MM.1S (cell line): ENCODE measurements at regions not wholly inside any gene's neighbourhood (a gene's known extent, or its start where the extent isn't known, plus 50 kb on each side); places are given as distances from the start of the nearest gene placed in this dataset.
"Not testable (repeated sequence)": the region's sequence is repeated elsewhere in the genome, so short reads cannot be mapped to it uniquely, and the experiment has no call there.

Experiments
- DNase-seq: peaks from one replicate; pipeline ENCODE4 v3.0.0-alpha.2; 2015
- H2AFZ ChIP-seq: fragments of 300-600 bp; sonication (generic); 2 replicates; pipeline ENCODE4 v1.6.0; 2016; ENCODE audit warnings: antibody characterized with exemption, low read length
- H3F3A ChIP-seq: fragments of 300-600 bp; sonication (generic); 2 replicates; pipeline ENCODE4 v1.6.1; 2016; ENCODE audit warnings: mild to moderate bottlenecking, antibody characterized with exemption, low read length, moderate library complexity, mixed read lengths; ENCODE audit not compliant: insufficient read depth
- H3K27ac ChIP-seq: fragments of 300-600 bp; sonication (generic); 2 replicates; pipeline ENCODE4 v1.5.1; 2016; ENCODE audit warnings: mild to moderate bottlenecking, low read length
- H3K27me3 ChIP-seq: fragments of 300-600 bp; sonication (generic); replicated peaks from 2 replicates; pipeline ENCODE4 v1.6.0; 2016; ENCODE audit warnings: low read length; ENCODE audit not compliant: insufficient read depth
- H3K36me3 ChIP-seq: fragments of 300-600 bp; sonication (generic); replicated peaks from 2 replicates; pipeline ENCODE4 v1.6.1; 2016; ENCODE audit warnings: mild to moderate bottlenecking, low read length, mixed read lengths; ENCODE audit not compliant: insufficient read depth
- H3K4me1 ChIP-seq: fragments of 300-600 bp; sonication (generic); 2 replicates; pipeline ENCODE4 v1.6.1; 2016; ENCODE audit warnings: low read length, mixed read lengths
- H3K4me2 ChIP-seq: fragments of 300-600 bp; sonication (generic); 2 replicates; pipeline ENCODE4 v1.6.0; 2016; ENCODE audit warnings: low read depth, low read length
- H3K4me3 ChIP-seq: fragments of 300-600 bp; sonication (generic); 2 replicates; pipeline ENCODE4 v1.5.1; 2016; ENCODE audit warnings: low read length, mixed read lengths
- H3K79me2 ChIP-seq: fragments of 300-600 bp; sonication (generic); 2 replicates; pipeline ENCODE4 v1.6.1; 2016; ENCODE audit warnings: mixed run types, low read length, mixed read lengths
- H3K9ac ChIP-seq: fragments of 300-600 bp; sonication (generic); 2 replicates; pipeline ENCODE4 v1.6.1; 2016; ENCODE audit warnings: low read length, mixed read lengths
- H3K9me2 ChIP-seq: fragments of 300-600 bp; sonication (generic); replicated peaks from 2 replicates; pipeline ENCODE4 v1.6.1; 2016; ENCODE audit warnings: mild to moderate bottlenecking, low read length, mixed read lengths; ENCODE audit not compliant: insufficient read depth
- H3K9me3 ChIP-seq: fragments of 300-600 bp; sonication (generic); replicated peaks from 2 replicates; pipeline ENCODE4 v1.6.1; 2016; ENCODE audit warnings: mild to moderate bottlenecking, low read length, mixed read lengths; ENCODE audit not compliant: insufficient read depth
- H4K20me1 ChIP-seq: fragments of 300-600 bp; sonication (generic); 2 replicates; pipeline ENCODE4 v1.6.1; 2016; ENCODE audit warnings: mild to moderate bottlenecking, low read length, moderate library complexity, mixed read lengths; ENCODE audit not compliant: insufficient read depth
- EZH2 ChIP-seq: fragments of 300-600 bp; sonication (generic); optimal IDR thresholded peaks from 2 replicates; pipeline ENCODE3; 2017; ENCODE audit warnings: low read depth, mild to moderate bottlenecking, antibody characterized with exemption, low read length, mixed read lengths
- EZH2phosphoT487 ChIP-seq: fragments of 300-600 bp; sonication (generic); IDR thresholded peaks from 2 replicates; pipeline ENCODE4 v1.6.1; 2018; ENCODE audit warnings: antibody characterized with exemption, low read length
- TF ChIP-seq, protein P1 (sequence below): fragments of 300-600 bp; sonication (generic); IDR thresholded peaks from 2 replicates; pipeline ENCODE4 v1.5.1; 2016; ENCODE audit warnings: antibody characterized with exemption, low read length, mixed read lengths

DNA sequence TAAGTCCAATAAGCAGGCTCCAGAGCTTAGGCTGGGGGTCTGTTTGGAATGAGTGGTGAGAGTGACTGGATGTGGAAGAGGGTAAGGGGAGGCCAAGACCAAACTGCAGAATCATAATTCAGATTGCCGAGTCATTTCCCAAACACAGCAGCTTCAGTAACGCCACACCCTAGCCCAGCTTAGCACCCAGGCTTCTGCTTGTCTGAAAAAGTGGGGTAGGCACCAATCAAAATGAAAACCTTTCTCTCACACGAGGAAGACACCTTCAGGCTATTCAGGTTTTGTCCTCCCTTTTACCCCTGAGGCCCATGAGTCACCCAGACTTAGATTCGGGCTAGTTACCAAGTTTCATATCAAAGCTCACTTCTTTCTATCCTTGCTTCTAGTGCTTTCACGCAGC is 306.1 kb downstream of the DAD1 start:
- Histone ChIP-seq H2AFZ (no peak overlapping the region), H3K9ac (no peak overlapping the region), H3K36me3 (no peaks in the 10 kb centered on the region)

DNA sequence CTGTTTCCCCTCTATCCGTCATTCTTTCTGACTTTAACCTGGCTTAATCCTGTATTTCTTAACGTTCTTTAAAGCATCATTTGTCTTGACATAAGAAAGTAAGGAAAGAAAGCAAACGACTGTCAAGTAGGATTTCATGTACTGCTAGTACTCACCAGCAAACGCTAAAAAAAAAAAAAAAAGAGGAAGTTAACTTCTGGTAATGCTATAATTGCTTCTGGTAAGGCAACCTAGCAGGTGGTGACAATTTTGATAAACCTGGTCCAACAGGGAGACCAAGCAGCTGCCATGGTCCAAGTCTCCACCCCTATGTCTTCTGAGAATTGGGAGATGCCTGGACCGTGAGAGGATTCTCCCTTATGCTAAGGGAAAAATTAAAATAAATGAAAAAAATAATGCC is 306.6 kb downstream of the DAD1 start:
- Histone ChIP-seq H3K4me1 (0 out of 2 replicates have a peak, but pooled peaks cover 4% of the 10 kb centered on the region), H3K9me3 (no peaks in the 10 kb centered on the region), H3F3A (no peaks in the 10 kb centered on the region), H2AFZ (no peak overlapping the region), H4K20me1 (no peaks in the 10 kb centered on the region), H3K27me3 (no peaks in the 10 kb centered on the region), H3K4me3 (no peak overlapping the region), H3K27ac (no peak overlapping the region), H3K4me2 (no peak overlapping the region), H3K36me3 (no peaks in the 10 kb centered on the region), H3K79me2 (no peaks in the 10 kb centered on the region), H3K9me2 (no peaks in the 10 kb centered on the region), H3K9ac (no peak overlapping the region)
- TF ChIP-seq EZH2 (no peak), EZH2phosphoT487 (no peak)
- TF ChIP-seq, protein P1, sequence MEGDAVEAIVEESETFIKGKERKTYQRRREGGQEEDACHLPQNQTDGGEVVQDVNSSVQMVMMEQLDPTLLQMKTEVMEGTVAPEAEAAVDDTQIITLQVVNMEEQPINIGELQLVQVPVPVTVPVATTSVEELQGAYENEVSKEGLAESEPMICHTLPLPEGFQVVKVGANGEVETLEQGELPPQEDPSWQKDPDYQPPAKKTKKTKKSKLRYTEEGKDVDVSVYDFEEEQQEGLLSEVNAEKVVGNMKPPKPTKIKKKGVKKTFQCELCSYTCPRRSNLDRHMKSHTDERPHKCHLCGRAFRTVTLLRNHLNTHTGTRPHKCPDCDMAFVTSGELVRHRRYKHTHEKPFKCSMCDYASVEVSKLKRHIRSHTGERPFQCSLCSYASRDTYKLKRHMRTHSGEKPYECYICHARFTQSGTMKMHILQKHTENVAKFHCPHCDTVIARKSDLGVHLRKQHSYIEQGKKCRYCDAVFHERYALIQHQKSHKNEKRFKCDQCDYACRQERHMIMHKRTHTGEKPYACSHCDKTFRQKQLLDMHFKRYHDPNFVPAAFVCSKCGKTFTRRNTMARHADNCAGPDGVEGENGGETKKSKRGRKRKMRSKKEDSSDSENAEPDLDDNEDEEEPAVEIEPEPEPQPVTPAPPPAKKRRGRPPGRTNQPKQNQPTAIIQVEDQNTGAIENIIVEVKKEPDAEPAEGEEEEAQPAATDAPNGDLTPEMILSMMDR, result no peak
- DNase-seq, result no peak

More for the DNA sequence above, 306.1 kb downstream of the DAD1 start:
- Histone ChIP-seq H3K9me3 (no peaks in the 10 kb centered on the region), H3F3A (no peaks in the 10 kb centered on the region), H3K27ac (no peak overlapping the region), H3K9me2 (no peaks in the 10 kb centered on the region), H3K4me1 (0 out of 2 replicates have a peak, but pooled peaks cover 4% of the 10 kb centered on the region), H3K27me3 (no peaks in the 10 kb centered on the region), H4K20me1 (no peaks in the 10 kb centered on the region), H3K4me2 (no peak overlapping the region), H3K4me3 (no peak overlapping the region), H3K79me2 (no peaks in the 10 kb centered on the region)
- TF ChIP-seq EZH2phosphoT487 (no peak), EZH2 (no peak)
- TF ChIP-seq, protein P1, result no peak
- DNase-seq, result no peak

DNA sequence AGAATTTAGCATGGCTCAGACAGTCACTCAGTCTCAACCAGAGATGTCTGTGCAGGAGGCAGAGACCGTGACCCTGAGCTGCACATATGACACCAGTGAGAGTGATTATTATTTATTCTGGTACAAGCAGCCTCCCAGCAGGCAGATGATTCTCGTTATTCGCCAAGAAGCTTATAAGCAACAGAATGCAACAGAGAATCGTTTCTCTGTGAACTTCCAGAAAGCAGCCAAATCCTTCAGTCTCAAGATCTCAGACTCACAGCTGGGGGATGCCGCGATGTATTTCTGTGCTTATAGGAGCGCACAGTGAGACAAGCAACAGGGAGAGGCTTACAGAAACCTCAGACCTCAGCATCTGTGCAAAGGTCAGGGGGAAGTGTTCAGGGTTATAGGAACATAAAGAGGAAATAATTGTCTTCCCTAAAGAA is 307.6 kb downstream of the DAD1 start:
- not testable (repeated sequence) for H3K4me3 ChIP-seq, H4K20me1 ChIP-seq, H3K79me2 ChIP-seq, H3K27me3 ChIP-seq, H3K9me2 ChIP-seq, H3K36me3 ChIP-seq, H3F3A ChIP-seq, H3K27ac ChIP-seq, DNase-seq, H2AFZ ChIP-seq, H3K9ac ChIP-seq, H3K4me2 ChIP-seq, H3K4me1 ChIP-seq, H3K9me3 ChIP-seq

DNA sequence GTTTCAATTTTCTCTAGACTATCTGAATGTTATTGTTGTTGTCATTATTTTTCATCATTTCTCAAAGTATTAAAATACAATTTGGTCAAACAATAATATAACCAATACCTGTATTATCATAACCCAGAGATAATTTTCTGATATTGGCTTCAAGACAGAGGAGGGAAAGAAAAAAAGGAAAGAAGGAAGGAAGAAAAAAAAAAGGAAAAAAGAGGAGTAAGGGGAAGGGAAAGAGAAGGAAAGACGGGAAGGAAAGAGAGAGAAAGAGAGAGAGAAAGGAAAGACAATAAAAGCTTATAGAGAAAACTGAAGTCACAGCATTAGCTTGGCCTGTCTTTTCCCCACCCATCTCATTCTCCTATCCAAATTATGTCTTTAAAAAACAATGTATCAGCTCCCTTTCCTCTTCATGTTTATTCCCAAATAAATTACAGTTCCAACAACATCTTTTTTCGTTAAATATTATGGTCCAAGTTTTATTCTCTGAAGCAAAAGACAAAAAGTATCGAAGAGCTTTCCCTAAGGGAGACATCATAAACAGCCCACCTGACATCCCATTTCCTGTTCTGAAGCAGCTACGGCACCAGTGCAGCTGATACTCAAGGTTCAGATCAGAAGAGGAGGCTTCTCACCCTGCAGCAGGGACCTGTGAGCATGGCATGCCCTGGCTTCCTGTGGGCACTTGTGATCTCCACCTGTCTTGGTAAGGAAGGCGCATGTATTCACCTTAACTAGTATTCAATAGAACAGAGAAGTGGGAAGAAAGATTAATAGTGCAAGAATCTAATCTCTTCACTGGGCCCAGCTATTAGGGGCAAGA is 308.3 kb downstream of the DAD1 start:
- Histone ChIP-seq H3K9me3 (no peaks in the 10 kb centered on the region), H3K4me3 (no peak overlapping the region), H3K9me2 (no peaks in the 10 kb centered on the region), H4K20me1 (no peaks in the 10 kb centered on the region), H3K9ac (no peak overlapping the region), H3F3A (no peaks in the 10 kb centered on the region), H2AFZ (no peak overlapping the region), H3K4me2 (no peak overlapping the region), H3K27ac (no peak overlapping the region), H3K4me1 (0 out of 2 replicates have a peak, but pooled peaks cover 4% of the 10 kb centered on the region), H3K79me2 (no peaks in the 10 kb centered on the region), H3K36me3 (no peaks in the 10 kb centered on the region), H3K27me3 (no peaks in the 10 kb centered on the region)
- TF ChIP-seq EZH2 (no peak), EZH2phosphoT487 (no peak)
- TF ChIP-seq, protein P1, result no peak
- no peak for DNase-seq
